Glomerular visceral epithelial cell (primary cell): ENCODE measurements at regions not wholly inside any gene's neighbourhood (a gene's known extent, or its start where the extent isn't known, plus 50 kb on each side); places are given as distances from the start of the nearest gene placed in this dataset.

Experiments used
- DNase-seq: peaks from one replicate; pipeline ENCODE4 v3.0.0-alpha.2; 2016; ENCODE audit errors: extremely low spot score

GRCh38 chr17:69884846-69885245, 190.2 kb upstream of the KCNJ16 start:
- no peak for DNase-seq

- DNase-seq: no peak
Measured at GRCh38 chr17:69898601-69899000, 176.4 kb upstream of the KCNJ16 start.

GRCh38 chr17:69900101-69900500, 174.9 kb upstream of the KCNJ16 start:
- no peak for DNase-seq

DNA sequence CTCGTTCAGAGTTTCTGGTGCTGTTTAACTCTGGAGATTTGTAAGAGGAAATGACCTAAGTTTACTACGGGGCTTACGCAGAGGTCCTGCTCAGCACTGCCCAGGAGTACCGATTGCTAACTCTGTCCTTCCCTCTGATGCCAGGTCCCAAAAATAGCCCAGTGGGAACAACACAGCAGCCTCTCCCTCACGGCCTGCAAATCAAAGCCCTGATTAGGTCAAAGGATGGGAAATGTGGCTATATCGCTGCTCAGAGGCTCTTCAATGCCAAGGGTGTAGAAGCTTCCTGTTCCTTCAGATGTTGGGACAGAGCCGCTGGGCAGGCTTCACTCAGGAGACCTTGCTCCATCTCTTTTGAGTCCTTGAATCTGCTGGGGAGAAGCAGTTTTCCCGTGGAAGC, 174.2 kb upstream of the KCNJ16 start:
- no peak for DNase-seq

DNA sequence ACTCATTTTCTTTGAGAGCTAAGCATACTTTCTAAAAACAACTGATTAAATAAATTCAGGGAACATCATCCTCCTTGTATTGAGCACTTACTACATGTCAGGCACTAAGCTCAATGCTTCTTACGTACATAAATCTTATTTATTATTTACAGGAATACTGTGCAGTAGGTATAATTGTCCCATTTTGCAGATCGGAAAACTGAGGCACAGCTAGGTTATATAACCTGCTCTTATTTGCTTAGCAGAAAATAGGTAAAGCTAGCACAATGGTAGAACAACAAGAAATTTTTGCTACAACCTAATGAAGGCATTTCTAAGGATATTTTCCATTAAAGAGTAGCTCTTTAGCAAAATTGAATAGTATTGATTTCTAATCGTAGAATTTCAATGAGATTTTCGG, 168.7 kb upstream of the KCNJ16 start:
- no peak for DNase-seq

DNA sequence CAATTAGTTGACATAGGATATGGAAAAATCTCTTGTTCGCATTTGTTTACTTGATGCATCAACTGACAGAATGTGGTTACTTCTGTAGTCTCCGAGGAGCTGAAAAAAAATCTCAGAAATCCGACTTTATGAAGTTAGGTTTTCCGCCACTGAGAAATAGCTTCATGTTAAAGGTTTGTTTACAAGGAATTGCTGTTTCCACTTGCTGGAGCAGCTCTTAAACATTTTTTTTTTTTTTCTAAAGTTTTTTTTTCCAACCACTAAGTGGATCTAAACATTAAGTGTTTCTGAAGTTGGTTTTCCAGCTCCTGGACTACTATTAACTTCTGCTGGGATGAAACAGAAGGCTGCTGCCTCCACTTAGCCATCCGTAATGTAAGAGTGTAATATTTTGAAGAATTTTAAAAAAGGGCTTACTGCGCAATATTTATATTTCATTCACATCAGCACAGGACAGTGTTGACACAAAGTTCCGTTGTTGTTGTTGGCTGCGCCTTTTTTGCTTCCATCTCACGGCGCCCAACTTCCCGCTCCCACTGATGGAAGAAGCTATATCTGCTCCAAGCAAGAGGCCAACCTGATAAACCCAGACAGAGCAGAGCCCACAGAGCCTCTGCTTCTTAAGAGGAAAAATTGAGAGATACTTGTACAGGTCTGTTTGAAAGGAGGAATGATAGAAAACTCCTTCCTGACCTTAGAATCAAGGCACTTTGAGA, 167.7 kb upstream of the KCNJ16 start:
- no peak for DNase-seq

- DNase-seq: no peak
Measured at GRCh38 chr17:69908626-69909368, 166.2 kb upstream of the KCNJ16 start.

DNA sequence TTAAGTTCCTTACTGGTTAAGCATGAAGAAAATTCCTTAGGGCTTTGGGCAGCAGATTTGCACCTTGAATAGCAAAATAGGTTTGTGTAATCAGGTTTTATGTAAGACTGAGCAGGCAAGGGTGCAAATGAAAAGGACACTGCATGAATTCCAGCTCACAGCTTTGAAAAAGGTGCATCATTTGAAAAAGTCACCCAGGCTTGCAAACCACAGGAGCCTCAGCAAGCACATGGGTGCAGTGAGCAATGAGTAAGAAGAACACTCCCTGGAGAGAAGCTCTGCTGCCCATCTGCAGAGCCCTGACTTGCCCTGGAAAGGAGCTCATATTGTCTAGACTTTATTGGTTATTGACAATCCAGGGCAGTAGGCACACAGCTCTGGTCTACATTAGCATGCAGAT, 165.6 kb upstream of the KCNJ16 start:
- peak; percentile 60 for DNase-seq

DNA sequence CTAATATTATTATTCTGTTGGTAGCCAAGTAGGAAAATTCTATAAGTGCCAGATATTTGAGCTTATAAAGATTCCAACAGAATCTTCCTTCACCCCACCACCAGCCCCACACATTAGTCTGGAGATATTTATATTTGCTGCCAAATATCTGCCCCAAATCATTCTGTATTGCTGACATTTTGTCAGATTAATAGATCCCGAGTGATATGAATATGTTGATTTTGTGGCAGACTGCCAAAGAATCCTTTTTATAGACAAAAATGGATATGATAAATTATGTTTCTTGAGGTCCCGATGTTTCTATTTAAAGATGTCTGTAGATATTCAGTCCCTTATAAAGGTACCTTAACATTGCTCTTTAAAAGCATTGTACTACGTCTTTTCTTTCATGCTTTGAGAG, 162.2 kb upstream of the KCNJ16 start:
- no peak for DNase-seq

- DNase-seq: no peak
Measured at GRCh38 chr17:69913216-69913615, 161.8 kb upstream of the KCNJ16 start.

DNA sequence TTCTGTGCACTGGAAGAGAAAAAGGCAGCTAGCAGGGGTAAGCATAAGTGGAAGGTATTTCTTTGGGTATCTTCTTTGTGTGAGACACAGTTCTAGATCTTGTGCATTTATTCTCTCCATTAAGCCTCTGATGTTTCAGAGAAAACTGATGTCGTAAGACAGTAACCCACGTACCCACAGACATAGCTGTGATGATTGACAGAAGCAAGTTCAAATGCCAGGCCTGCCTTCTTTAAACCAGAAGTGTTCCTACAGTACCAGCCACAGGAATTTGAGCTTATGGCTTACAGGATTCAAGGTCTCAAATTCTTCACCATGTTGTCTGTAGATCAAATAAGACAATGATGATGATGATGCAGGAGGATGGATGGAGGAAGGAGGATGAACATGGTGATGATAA, 161.4 kb upstream of the KCNJ16 start:
- peak; percentile 12 for DNase-seq

GRCh38 chr17:69914520-69914919, 160.5 kb upstream of the KCNJ16 start:
- no peak for DNase-seq

DNA sequence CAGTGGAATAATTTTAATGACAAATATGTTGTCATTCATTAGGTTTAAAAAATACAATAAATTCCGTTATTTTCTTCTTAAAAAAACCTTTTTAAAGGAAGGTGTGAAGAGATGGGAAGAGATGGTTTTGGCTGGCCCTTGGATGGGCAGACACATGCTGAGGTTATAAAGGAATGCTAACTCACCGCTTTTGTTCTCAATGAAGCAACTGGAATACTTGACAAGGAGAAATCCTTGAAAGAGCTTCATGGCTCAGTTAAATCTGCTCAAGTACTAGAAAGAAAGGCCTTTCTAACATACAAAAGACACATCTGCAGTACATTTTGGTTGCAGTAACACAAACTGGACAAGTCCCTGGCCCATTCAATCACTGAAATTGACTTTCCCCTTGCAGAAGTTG, 158.3 kb upstream of the KCNJ16 start:
- no peak for DNase-seq

DNA sequence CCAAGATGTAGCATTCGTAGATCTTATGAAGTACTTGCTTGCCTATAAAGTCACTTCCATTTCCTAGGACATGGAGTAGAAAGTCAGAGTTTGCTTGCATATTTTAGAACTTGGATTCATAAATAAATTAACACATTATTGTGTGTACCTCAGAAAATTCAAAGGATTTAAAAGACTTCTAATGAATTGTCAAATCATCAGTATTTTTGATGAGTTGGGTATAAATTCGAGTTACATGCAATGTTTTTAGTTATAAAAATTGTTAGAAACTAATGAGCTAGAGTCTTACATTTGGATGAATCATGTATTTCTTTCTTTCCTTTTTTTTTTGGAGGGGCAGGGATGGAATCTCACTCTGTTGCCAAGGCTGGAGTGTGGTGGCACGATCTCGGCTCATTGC, 156.9 kb upstream of the KCNJ16 start:
- no peak for DNase-seq

- DNase-seq: no peak
Measured at GRCh38 chr17:69919789-69920188, 155.2 kb upstream of the KCNJ16 start.

- DNase-seq: no peak
Measured at GRCh38 chr17:69921046-69921445, 154.0 kb upstream of the KCNJ16 start.

DNA sequence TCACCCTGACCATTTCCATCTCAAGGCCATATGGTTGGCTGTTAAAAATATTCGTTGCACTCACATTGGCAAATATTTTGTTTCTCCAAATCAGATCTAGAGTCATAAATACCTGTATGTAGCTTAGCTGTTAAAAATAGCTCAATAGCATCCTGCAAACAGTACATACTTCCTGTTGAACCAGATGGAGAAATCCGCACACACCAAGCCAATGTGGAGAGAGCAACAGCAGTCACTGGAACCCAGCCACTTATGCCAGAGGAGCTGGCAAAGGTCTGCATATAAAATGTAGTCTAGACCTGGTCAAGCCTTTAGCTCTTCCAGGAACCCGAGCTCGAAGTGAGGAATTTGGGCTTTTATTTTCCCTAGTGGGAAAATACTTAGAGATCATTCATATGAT, 146.4 kb upstream of the KCNJ16 start:
- DNase-seq: no peak

- no peak for DNase-seq
Measured at GRCh38 chr17:69936996-69937395, 138.0 kb upstream of the KCNJ16 start.

DNA sequence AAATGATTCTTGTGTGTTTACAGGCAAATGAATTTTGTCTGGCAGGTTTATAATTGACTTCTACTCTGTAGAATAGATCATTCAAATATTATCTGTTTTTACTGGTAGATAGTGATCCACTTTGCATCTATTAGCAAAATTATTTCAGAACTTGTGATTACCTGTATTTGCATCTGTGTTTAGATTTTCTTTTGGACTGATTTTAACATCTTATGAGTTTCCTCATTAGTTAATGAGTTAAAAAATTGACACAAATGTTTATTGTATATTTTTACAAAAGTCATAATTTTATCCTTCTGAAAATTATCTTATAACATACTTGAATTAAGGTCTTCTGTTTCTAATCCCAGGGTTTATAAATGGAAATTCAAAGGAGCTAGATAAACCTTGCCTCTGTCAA, 132.0 kb upstream of the KCNJ16 start:
- no peak for DNase-seq

GRCh38 chr17:69944406-69944805, 130.6 kb upstream of the KCNJ16 start:
- DNase-seq: no peak

GRCh38 chr17:69945698-69946185, 129.3 kb upstream of the KCNJ16 start:
- DNase-seq: peak; percentile 18

GRCh38 chr17:69947027-69947759, 127.8 kb upstream of the KCNJ16 start:
- peak; percentile 37 for DNase-seq

DNA sequence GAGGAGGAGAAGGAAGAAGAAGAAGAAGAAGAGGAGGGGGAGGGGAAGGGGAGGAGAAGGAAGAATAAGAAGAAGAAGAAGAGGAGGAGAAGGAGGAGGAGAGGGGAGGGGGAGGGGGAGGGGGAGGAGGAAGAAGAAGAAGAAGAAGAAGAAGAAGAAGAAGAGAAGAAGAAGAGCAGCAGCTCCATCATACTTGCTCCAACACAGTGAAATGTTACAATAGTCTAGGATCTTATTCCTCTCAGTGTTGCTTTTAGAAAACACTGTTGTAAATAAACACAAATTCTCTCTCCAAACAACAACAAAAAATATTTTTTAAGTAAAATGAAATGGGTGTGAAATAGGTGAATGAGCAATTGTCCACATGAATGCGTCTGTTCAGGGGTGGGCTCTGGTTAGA, 126.6 kb upstream of the KCNJ16 start:
- no peak for DNase-seq
